A673 (cell line): ENCODE measurements at regions not wholly inside any gene's neighbourhood (a gene's known extent, or its start where the extent isn't known, plus 50 kb on each side); places are given as distances from the start of the nearest gene placed in this dataset.

Experiments used
- BruUV-seq: library from RNA; stranded (reverse); fragments of 400-500 nt; replicated peaks from 2 replicates; lab custom pipeline; 2021; lab: Mats Ljungman, UMichigan
- CTCF ChIA-PET: fragments of 300-600 bp; sonication (Branson Sonifier 250); formaldehyde crosslinking; loops from one replicate; lab custom pipeline; 2022; ENCODE audit warnings: antibody characterized with exemption; lab: Charles Lee
- POLR2A ChIA-PET: fragments of 300-600 bp; sonication (Branson Sonifier 250); formaldehyde crosslinking; loops from one replicate; lab custom pipeline; 2022; ENCODE audit warnings: antibody characterized with exemption; ENCODE audit not compliant: low non-redundant PET; lab: Charles Lee
- DNase-seq: peaks from one replicate; pipeline ENCODE4 v3.0.0-alpha.2; 2015; ENCODE audit warnings: low spot score
- H3K27ac ChIP-seq: fragments of 200-600 bp; sonication (generic); 2 replicates; pipeline ENCODE4 v1.5.1; 2016; ENCODE audit warnings: mixed run types, low read depth, mild to moderate bottlenecking, mixed read lengths, antibody characterized with exemption, low read length; ENCODE audit not compliant: poor library complexity, severe bottlenecking
- H3K27me3 ChIP-seq: fragments of 200-600 bp; sonication (generic); replicated peaks from 2 replicates; pipeline ENCODE4 v1.6.1; 2017; ENCODE audit warnings: mixed run types, low read depth, mild to moderate bottlenecking, mixed read lengths, antibody characterized with exemption, low read length; ENCODE audit not compliant: insufficient read depth, poor library complexity
- H3K36me3 ChIP-seq: fragments of 200-600 bp; sonication (generic); 2 replicates; pipeline ENCODE4 v1.6.1; 2016; ENCODE audit warnings: mixed run types, mild to moderate bottlenecking, mixed read lengths, antibody characterized with exemption, low read length; ENCODE audit not compliant: insufficient read depth, poor library complexity, severe bottlenecking
- H3K4me1 ChIP-seq: fragments of 200-600 bp; sonication (generic); 2 replicates; pipeline ENCODE4 v1.6.1; 2017; ENCODE audit warnings: mixed run types, mild to moderate bottlenecking, mixed read lengths, antibody characterized with exemption, low read length; ENCODE audit not compliant: insufficient read depth, poor library complexity, severe bottlenecking
- H3K4me3 ChIP-seq: fragments of 200-600 bp; sonication (generic); 2 replicates; pipeline ENCODE4 v1.5.1; 2016; ENCODE audit warnings: low read depth, mixed run types, mild to moderate bottlenecking, mixed read lengths, low read length; ENCODE audit not compliant: poor library complexity, severe bottlenecking
- H3K9me3 ChIP-seq: fragments of 200-600 bp; sonication (generic); 2 replicates; pipeline ENCODE4 v1.6.1; 2016; ENCODE audit warnings: mixed run types, low read depth, mild to moderate bottlenecking, mixed read lengths, antibody characterized with exemption, low read length; ENCODE audit not compliant: poor library complexity, severe bottlenecking
- CTCF ChIP-seq: fragments of 300-800, 200-600 bp; sonication (generic); conservative IDR thresholded peaks from 2 replicates; pipeline ENCODE4 v1.5.1; 2017; ENCODE audit warnings: low read depth, mild to moderate bottlenecking, antibody characterized with exemption, low read length, moderate library complexity, mixed read lengths
- EZH2 ChIP-seq: fragments of 200-600 bp; sonication (generic); IDR thresholded peaks from 2 replicates; pipeline ENCODE4 v1.6.1; 2017; ENCODE audit warnings: borderline replicate concordance, low read depth, mild to moderate bottlenecking, mixed read lengths, antibody characterized with exemption, low read length; ENCODE audit not compliant: poor library complexity, severe bottlenecking
- intact Hi-C: fragments of 100-400 bp; cut with micrococcal nuclease; formaldehyde crosslinking; loops from one replicate; pipeline ENCODE4 v1.10.0; 2022; ENCODE audit not compliant: unreplicated experiment

GRCh38 chr17:79366988-79367571 is 243.8 kb downstream of the RBFOX3 start:
- Histone ChIP-seq H3K4me1 (no peaks in the 10 kb centered on the region), H3K27me3 (peaks cover 72% of the 10 kb centered on the region), H3K9me3 (no peaks in the 10 kb centered on the region), H3K27ac (no peak overlapping the region), H3K4me3 (no peak overlapping the region), H3K36me3 (no peaks in the 10 kb centered on the region)
- ChIA-PET CTCF (no interaction called here), POLR2A (no interaction called here)
- intact Hi-C loops: no loop called here
- DNase-seq: no peak
- no TSS peak for BruUV-seq
- TF ChIP-seq EZH2: no peak
- TF ChIP-seq CTCF: no peak

- ChIA-PET CTCF (no interaction called here), POLR2A (no interaction called here)
- no peaks in the 10 kb centered on the region for H3K9me3 ChIP-seq
- H3K4me3 ChIP-seq: no peak overlapping the region
- no peaks in the 10 kb centered on the region for H3K36me3 ChIP-seq
- TF ChIP-seq CTCF (no peak), EZH2 (no peak)
- DNase-seq: no peak
- peaks cover 77% of the 10 kb centered on the region for H3K27me3 ChIP-seq
- intact Hi-C loops: no loop called here
- no peak overlapping the region for H3K27ac ChIP-seq
- H3K4me1 ChIP-seq: no peaks in the 10 kb centered on the region
- BruUV-seq: no TSS peak
Measured at GRCh38 chr17:79365836-79366770, 244.7 kb downstream of the RBFOX3 start.

GRCh38 chr17:79365351-79365750 is 245.5 kb downstream of the RBFOX3 start:
- Histone ChIP-seq H3K36me3 (no peaks in the 10 kb centered on the region), H3K9me3 (no peaks in the 10 kb centered on the region), H3K4me1 (no peaks in the 10 kb centered on the region), H3K27ac (no peak overlapping the region), H3K27me3 (peaks cover 85% of the 10 kb centered on the region), H3K4me3 (no peak overlapping the region)
- CTCF ChIA-PET: no interaction called here
- intact Hi-C loops: no loop called here
- BruUV-seq: no TSS peak
- DNase-seq: no peak
- POLR2A ChIA-PET: no interaction called here
- no peak for TF ChIP-seq CTCF
- no peak for TF ChIP-seq EZH2
